ENCODE measurements at regions not wholly inside any gene's neighbourhood (a gene's known extent, or its start where the extent isn't known, plus 50 kb on each side); places are given as distances from the start of the nearest gene placed in this dataset.

DNA sequence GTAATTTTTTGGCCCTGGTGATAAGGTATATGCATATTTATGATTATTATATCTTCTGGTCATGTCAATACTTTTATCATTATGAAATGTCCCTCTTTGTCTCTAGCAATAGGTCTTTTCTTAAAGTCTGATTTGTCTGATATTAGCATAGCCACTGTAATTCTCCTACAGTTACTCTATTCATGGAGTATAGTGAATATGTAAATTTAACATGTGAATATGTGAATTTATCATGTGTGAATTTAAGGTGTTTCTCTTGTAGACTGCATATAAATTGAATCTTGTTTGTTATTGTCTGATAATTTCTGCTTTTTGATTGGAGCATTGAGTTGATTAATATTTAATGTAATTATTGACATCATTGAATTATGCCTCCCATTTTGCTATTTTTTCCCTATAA is 259.4 kb downstream of the HRH4 start:
- Histone ChIP-seq H3K4me1 (ENCODE audit: control insufficient read depth in 2 of 2, insufficient read depth in 1 of 2, low read depth in 1 of 2, low read length in 2 of 2) (no peaks in the 10 kb centered on the region), H3K9me3 (replicated peaks in 1 of 2; ENCODE audit: control insufficient read depth in 2 of 2, insufficient read depth in 1 of 2, low read depth in 1 of 2, low read length in 2 of 2) (peaks cover 0 to 2% of the 10 kb centered on the region in 2 donors), H3K4me2 (ENCODE audit: insufficient read depth, low read length, poor library complexity, severe bottlenecking) (no peak overlapping the region), H3K9ac (ENCODE audit: low read depth, low read length, poor library complexity) (no peak overlapping the region), H4K8ac (ENCODE audit: low read depth, low read length) (no peak overlapping the region), H2BK5ac (ENCODE audit: low read length) (no peak overlapping the region), H2AK5ac (ENCODE audit: low read depth, low read length) (no peak overlapping the region), H2BK120ac (ENCODE audit: low read depth, low read length) (no peak overlapping the region), H2BK12ac (ENCODE audit: low read length) (no peak overlapping the region), H3K4ac (ENCODE audit: low read length) (no peak overlapping the region), H3K14ac (ENCODE audit: low read length) (no peak overlapping the region), H3K36me3 (replicated peaks in 1 of 2; ENCODE audit: control insufficient read depth in 2 of 2, insufficient read depth in 2 of 2, low read length in 2 of 2) (no peaks in the 10 kb centered on the region), H3K27ac (replicated peaks; ENCODE audit: low read length) (no peak overlapping the region), H3K18ac (ENCODE audit: low read length) (no peak overlapping the region), H3K79me1 (ENCODE audit: low read depth, low read length) (no peaks in the 10 kb centered on the region), H2BK15ac (ENCODE audit: low read length) (no peak overlapping the region), H2AFZ (ENCODE audit: low read length) (no peak overlapping the region), H3K23ac (ENCODE audit: low read depth, low read length, poor library complexity) (no peak overlapping the region), H4K91ac (ENCODE audit: low read depth, low read length, poor library complexity) (no peak overlapping the region), H3K27me3 (ENCODE audit: control insufficient read depth in 3 of 3, insufficient read depth in 3 of 3, low read depth in 1 of 3, low read length in 3 of 3) (no peaks in the 10 kb centered on the region), H3K4me3 (ENCODE audit: low read length in 2 of 2) (no peak overlapping the region)
- no peak for DNase-seq (ENCODE audit: low spot score)

DNA sequence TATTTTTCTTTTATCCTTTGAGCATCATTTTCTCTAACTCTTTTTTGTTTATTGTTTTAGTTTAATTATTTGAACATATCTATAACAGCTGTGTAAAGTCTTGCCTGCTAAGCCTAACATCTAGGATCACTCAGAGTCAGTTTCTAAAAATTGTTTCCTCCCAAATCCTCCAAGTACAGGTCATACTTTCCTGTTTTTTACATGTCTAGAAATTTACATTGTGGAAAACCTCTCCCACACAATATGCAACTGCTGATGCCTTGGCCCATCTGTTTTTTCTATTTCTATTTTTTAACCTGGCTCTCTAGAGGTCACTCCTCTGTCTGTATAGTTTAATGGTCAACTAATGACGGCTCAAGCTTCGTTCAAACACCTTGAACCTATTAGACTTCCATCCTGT is 261.0 kb downstream of the HRH4 start:
- H2AK5ac ChIP-seq (ENCODE audit: low read depth, low read length) = no peak overlapping the region
- H2BK120ac ChIP-seq (ENCODE audit: low read depth, low read length) = no peak overlapping the region
- peaks cover 0 to 2% of the 10 kb centered on the region in 2 donors for H3K9me3 ChIP-seq (replicated peaks in 1 of 2; ENCODE audit: control insufficient read depth in 2 of 2, insufficient read depth in 1 of 2, low read depth in 1 of 2, low read length in 2 of 2)
- H2BK12ac ChIP-seq (ENCODE audit: low read length) = no peak overlapping the region
- no peak overlapping the region for H4K91ac ChIP-seq (ENCODE audit: low read depth, low read length, poor library complexity)
- H3K4me2 ChIP-seq (ENCODE audit: insufficient read depth, low read length, poor library complexity, severe bottlenecking) = no peak overlapping the region
- no peak overlapping the region for H3K18ac ChIP-seq (ENCODE audit: low read length)
- H2BK5ac ChIP-seq (ENCODE audit: low read length) = no peak overlapping the region
- H3K27ac ChIP-seq (replicated peaks; ENCODE audit: low read length) = no peak overlapping the region
- no peak overlapping the region for H3K14ac ChIP-seq (ENCODE audit: low read length)
- H3K27me3 ChIP-seq (ENCODE audit: control insufficient read depth in 3 of 3, insufficient read depth in 3 of 3, low read depth in 1 of 3, low read length in 3 of 3) = no peaks in the 10 kb centered on the region
- H2AFZ ChIP-seq (ENCODE audit: low read length) = no peak overlapping the region
- H3K4me1 ChIP-seq (ENCODE audit: control insufficient read depth in 2 of 2, insufficient read depth in 1 of 2, low read depth in 1 of 2, low read length in 2 of 2) = peaks cover 3% of the 10 kb centered on the region in 2 donors
- H3K79me1 ChIP-seq (ENCODE audit: low read depth, low read length) = no peaks in the 10 kb centered on the region
- no peaks in the 10 kb centered on the region for H3K36me3 ChIP-seq (replicated peaks in 1 of 2; ENCODE audit: control insufficient read depth in 2 of 2, insufficient read depth in 2 of 2, low read length in 2 of 2)
- H3K23ac ChIP-seq (ENCODE audit: low read depth, low read length, poor library complexity) = no peak overlapping the region
- no peak overlapping the region for H4K8ac ChIP-seq (ENCODE audit: low read depth, low read length)
- H3K4ac ChIP-seq (ENCODE audit: low read length) = no peak overlapping the region
- DNase-seq (ENCODE audit: low spot score) = no peak
- H3K4me3 ChIP-seq (ENCODE audit: low read length in 2 of 2) = no peak overlapping the region
- no peak overlapping the region for H2BK15ac ChIP-seq (ENCODE audit: low read length)
- no peak overlapping the region for H3K9ac ChIP-seq (ENCODE audit: low read depth, low read length, poor library complexity)
- no CpG with 5 or more reads among the region's 2 CpGs for WGBS, 2 donors (ENCODE audit: extremely low coverage in 2 of 2, insufficient read length in 2 of 2, insufficient replicate concordance in 1 of 2)

DNA sequence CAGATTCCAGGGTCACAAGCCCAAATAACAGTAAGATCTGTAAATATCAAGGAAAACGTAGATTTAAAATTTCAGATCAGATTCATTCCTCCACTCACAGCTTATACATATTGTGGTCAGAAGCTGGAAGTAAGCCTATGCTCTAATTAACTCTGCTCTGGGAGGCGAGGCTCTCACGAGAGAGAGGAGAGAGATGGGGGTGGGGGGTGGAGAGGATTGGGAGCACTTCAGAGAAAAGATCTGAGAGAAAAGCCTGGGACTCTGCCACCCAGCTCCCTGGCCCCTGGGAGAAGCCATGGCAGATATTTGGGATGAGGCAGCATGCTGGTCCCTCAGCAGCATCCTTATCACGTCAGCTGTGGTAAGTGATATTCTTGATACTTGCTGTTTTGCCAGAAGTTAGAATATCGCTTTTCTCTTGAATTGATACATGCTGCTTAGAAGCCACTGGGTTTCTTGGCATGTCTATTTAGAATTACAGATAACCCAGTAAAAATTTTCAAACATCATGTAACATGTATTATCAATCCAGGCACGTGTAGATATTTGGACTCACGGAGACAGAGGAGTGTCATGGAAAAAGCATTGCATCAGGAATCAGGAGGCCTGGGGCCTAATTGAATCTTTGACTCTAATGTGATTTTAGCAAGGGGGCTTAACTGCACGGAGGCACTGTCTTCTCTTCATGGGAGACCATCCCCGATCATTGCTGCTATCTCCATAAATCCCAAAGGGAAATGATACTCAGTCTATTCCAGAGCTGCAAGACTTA is 265.4 kb downstream of the HRH4 start:
- Histone ChIP-seq H3K4ac (ENCODE audit: low read length) (no peak overlapping the region), H3K4me2 (ENCODE audit: insufficient read depth, low read length, poor library complexity, severe bottlenecking) (no peak overlapping the region), H3K27me3 (ENCODE audit: control insufficient read depth in 3 of 3, insufficient read depth in 3 of 3, low read depth in 1 of 3, low read length in 3 of 3) (no peaks in the 10 kb centered on the region), H3K36me3 (replicated peaks in 1 of 2; ENCODE audit: control insufficient read depth in 2 of 2, insufficient read depth in 2 of 2, low read length in 2 of 2) (no peaks in the 10 kb centered on the region), H2BK12ac (ENCODE audit: low read length) (no peak overlapping the region), H3K9ac (ENCODE audit: low read depth, low read length, poor library complexity) (no peak overlapping the region), H4K8ac (ENCODE audit: low read depth, low read length) (no peak overlapping the region), H3K79me1 (ENCODE audit: low read depth, low read length) (no peaks in the 10 kb centered on the region), H3K14ac (ENCODE audit: low read length) (no peak overlapping the region), H3K4me3 (ENCODE audit: low read length in 2 of 2) (no peak overlapping the region), H2BK15ac (ENCODE audit: low read length) (no peak overlapping the region), H3K27ac (replicated peaks; ENCODE audit: low read length) (no peak overlapping the region), H3K4me1 (ENCODE audit: control insufficient read depth in 2 of 2, insufficient read depth in 1 of 2, low read depth in 1 of 2, low read length in 2 of 2) (peaks cover 4 to 5% of the 10 kb centered on the region in 2 donors), H3K23ac (ENCODE audit: low read depth, low read length, poor library complexity) (no peak overlapping the region), H4K91ac (ENCODE audit: low read depth, low read length, poor library complexity) (no peak overlapping the region), H2AK5ac (ENCODE audit: low read depth, low read length) (no peak overlapping the region), H2BK120ac (ENCODE audit: low read depth, low read length) (no peak overlapping the region), H3K18ac (ENCODE audit: low read length) (no peak overlapping the region), H2BK5ac (ENCODE audit: low read length) (no peak overlapping the region), H2AFZ (ENCODE audit: low read length) (peak overlapping the region; percentile 87), H3K9me3 (replicated peaks in 1 of 2; ENCODE audit: control insufficient read depth in 2 of 2, insufficient read depth in 1 of 2, low read depth in 1 of 2, low read length in 2 of 2) (peaks cover 0 to 2% of the 10 kb centered on the region in 2 donors)
- WGBS, 2 donors (ENCODE audit: extremely low coverage in 2 of 2, insufficient read length in 2 of 2, insufficient replicate concordance in 1 of 2) = no CpG with 5 or more reads among the region's 9 CpGs
- DNase-seq (ENCODE audit: low spot score) = no peak

- no peak overlapping the region for H4K91ac ChIP-seq (ENCODE audit: low read depth, low read length, poor library complexity)
- DNase-seq (ENCODE audit: low spot score) = peak; percentile 75
- H3K9ac ChIP-seq (ENCODE audit: low read depth, low read length, poor library complexity) = no peak overlapping the region
- no peak overlapping the region for H2BK12ac ChIP-seq (ENCODE audit: low read length)
- H3K27ac ChIP-seq (replicated peaks; ENCODE audit: low read length) = no peak overlapping the region
- WGBS, 2 donors (ENCODE audit: extremely low coverage in 2 of 2, insufficient read length in 2 of 2, insufficient replicate concordance in 1 of 2) = no CpG with 5 or more reads among the region's 18 CpGs
- no peak overlapping the region for H2BK120ac ChIP-seq (ENCODE audit: low read depth, low read length)
- H3K79me1 ChIP-seq (ENCODE audit: low read depth, low read length) = no peaks in the 10 kb centered on the region
- no peak overlapping the region for H2BK5ac ChIP-seq (ENCODE audit: low read length)
- no peaks in the 10 kb centered on the region for H3K27me3 ChIP-seq (ENCODE audit: control insufficient read depth in 3 of 3, insufficient read depth in 3 of 3, low read depth in 1 of 3, low read length in 3 of 3)
- H3K4me1 ChIP-seq (ENCODE audit: control insufficient read depth in 2 of 2, insufficient read depth in 1 of 2, low read depth in 1 of 2, low read length in 2 of 2) = peaks cover 4 to 5% of the 10 kb centered on the region in 2 donors
- H3K9me3 ChIP-seq (replicated peaks in 1 of 2; ENCODE audit: control insufficient read depth in 2 of 2, insufficient read depth in 1 of 2, low read depth in 1 of 2, low read length in 2 of 2) = no peaks in the 10 kb centered on the region
- H3K36me3 ChIP-seq (replicated peaks in 1 of 2; ENCODE audit: control insufficient read depth in 2 of 2, insufficient read depth in 2 of 2, low read length in 2 of 2) = no peaks in the 10 kb centered on the region
- H3K14ac ChIP-seq (ENCODE audit: low read length) = no peak overlapping the region
- H2AFZ ChIP-seq (ENCODE audit: low read length) = peak overlapping the region; percentile 87
- no peak overlapping the region for H2AK5ac ChIP-seq (ENCODE audit: low read depth, low read length)
- H3K4me2 ChIP-seq (ENCODE audit: insufficient read depth, low read length, poor library complexity, severe bottlenecking) = no peak overlapping the region
- no peak overlapping the region for H2BK15ac ChIP-seq (ENCODE audit: low read length)
- no peak overlapping the region for H3K18ac ChIP-seq (ENCODE audit: low read length)
- H3K23ac ChIP-seq (ENCODE audit: low read depth, low read length, poor library complexity) = no peak overlapping the region
- no peak overlapping the region for H3K4me3 ChIP-seq (ENCODE audit: low read length in 2 of 2)
- H4K8ac ChIP-seq (ENCODE audit: low read depth, low read length) = no peak overlapping the region
- H3K4ac ChIP-seq (ENCODE audit: low read length) = no peak overlapping the region
Measured at GRCh38 chr18:24726727-24727492, 266.5 kb downstream of the HRH4 start.
